Heart right ventricle (tissue), 16 donors: ENCODE measurements at regions not wholly inside any gene's neighbourhood (a gene's known extent, or its start where the extent isn't known, plus 50 kb on each side); places are given as distances from the start of the nearest gene placed in this dataset.

ENCODE experiments used
- ATAC-seq, 8 donors: fragments of 200-7000 bp; cut with Tn5 transposase; one replicate each; pipeline ENCODE4 v1.9.1; 2020; ENCODE audit warnings: mild to moderate bottlenecking in 8 of 8, moderate library complexity in 8 of 8, moderate number of reproducible peaks in 1 of 8
- DNase-seq, 2 donors: peaks; one replicate each; pipeline ENCODE4 v3.0.0-alpha.2; 2020
- H3K27ac ChIP-seq, 10 donors: fragments of 200-600 bp; sonication (generic) in 2 of 10; one replicate each; pipeline versions ENCODE4 v1.5.0 to v1.8.0; 2020 to 2022; ENCODE audit warnings: mild to moderate bottlenecking in 3 of 10
- H3K27me3 ChIP-seq, 7 donors: fragments of 200-600 bp; one replicate each; pipeline ENCODE4 v1.8.0; 2021 to 2022; ENCODE audit warnings: mild to moderate bottlenecking in 2 of 7
- H3K36me3 ChIP-seq, 9 donors: fragments of 200-600 bp; sonication (generic) in 1 of 9; one replicate each; pipeline versions ENCODE4 v1.5.0 to v1.8.0; 2020 to 2022; ENCODE audit warnings: mild to moderate bottlenecking in 2 of 9
- H3K4me1 ChIP-seq, 9 donors: fragments of 200-600 bp; sonication (generic) in 1 of 9; one replicate each; pipeline versions ENCODE4 v1.5.0 to v1.8.0; 2020 to 2022; ENCODE audit warnings: mild to moderate bottlenecking in 4 of 9
- H3K4me3 ChIP-seq, 10 donors: fragments of 200-600 bp; sonication (generic) in 2 of 10; one replicate each; pipeline versions ENCODE4 v1.5.0 to v1.8.0; 2020 to 2022; ENCODE audit warnings: mild to moderate bottlenecking in 7 of 10, moderate library complexity in 2 of 10
- H3K9me3 ChIP-seq, 11 donors: fragments of 200-600 bp in 10 of 11; sonication (generic) in 2 of 11; one replicate each; pipeline versions ENCODE4 v1.5.0 to v1.8.0; 2013 to 2022; ENCODE audit warnings: mild to moderate bottlenecking in 2 of 11, control low read depth in 1 of 11, moderate library complexity in 1 of 11
- CTCF ChIP-seq, 9 donors: fragments of 200-600 bp; sonication (generic) in 2 of 9; IDR thresholded peaks; one replicate each; pipeline versions ENCODE4 v1.5.0 to v1.8.0; 2021 to 2022; ENCODE audit warnings: antibody characterized with exemption in 9 of 9, mild to moderate bottlenecking in 5 of 9, moderate library complexity in 1 of 9
- WGBS, 2 donors: extraction: QIAGEN DNeasy Blood & Tissue Kit; methylation state at CpG; one replicate each; pipeline ENCODE4 v1.1.7; 2013; ENCODE audit warnings: inconsistent platforms in 1 of 2; 5-methylcytosine and 5-hydroxymethylcytosine counted together
- intact Hi-C, 10 donors: fragments of 100-400 bp; cut with DNase I; formaldehyde crosslinking; loops; one replicate each; pipeline versions ENCODE4 v1.11.1 to v1.14.2; 2022
- donor health status: Arrhythmogenic right ventricular cardiomyopathy.
- donor health status: ischemic (EF 13 %, LVEDD 7.1; RV severe dilation, severe dysfunction).
- donor health status: healthy with polysubstance abuse.
- donor health status: DM: no; HTN: yes; CAD: no.
- donor health status: DM: no; HTN: no; CAD: no.
- donor health status: ischemic (EF 25% LVEDD 6.9; RV normal size, moderate dysfunction).
- donor health status: ischemic (EF 25% LVEDD 5.7; RV mildly dilated, moderate dysfunction).
- donor health status: healthy.
- donor health status: DM: yes; HTN: yes; CAD: no.
- donor health status: Ischemic cardiomyopathy.
- donor health status: ischemic (EF 35%, LVEDD 5.7; RV mildly dilated, moderate dysfunction).
- donor health status: nonischemic (EF 11% LVEDD 7.7; RV severe dilation, severe dysfunction).
- donor health status: DM: yes; HTN: yes; CAD: no.
- donor health status: PGD.
- donor health status: ischemic (EF 29% LVEDD 5.4; RV normal size, mild dysfunction).
- donor health status: nonischemic (EF 23%, LVEDD 6.1; RV moderate dilation, normal function).

DNA sequence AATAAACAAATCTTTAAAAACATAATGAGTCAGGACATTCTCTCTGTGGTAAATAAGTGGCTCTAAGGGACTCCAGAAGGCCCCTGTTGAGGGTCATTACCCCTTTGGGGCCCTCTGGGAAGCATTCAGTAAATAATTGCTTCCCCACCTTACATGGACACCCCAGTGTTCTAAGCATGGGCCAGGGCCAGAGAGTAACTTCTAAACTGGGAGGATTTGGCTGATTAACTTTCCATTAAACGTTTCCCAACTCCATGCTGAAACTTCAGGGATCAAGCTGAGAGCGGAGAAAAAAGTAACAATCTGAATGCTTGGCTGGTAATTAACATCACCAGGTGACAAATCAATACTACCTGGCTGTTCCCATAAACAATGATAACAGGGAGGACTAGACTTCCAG lies 783.9 kb upstream of the LRRC4C start:
- Histone ChIP-seq H3K36me3 (no peaks in the 10 kb centered on the region), H3K4me3 (no peak overlapping the region), H3K27me3 (no peaks in the 10 kb centered on the region), H3K9me3 (peaks cover 0 to 4% (median 0%) of the 10 kb centered on the region in 11 donors), H3K27ac (no peak overlapping the region), H3K4me1 (no peaks in the 10 kb centered on the region)
- ATAC-seq (no peak), DNase-seq (no peak)
- TF ChIP-seq CTCF (IDR thresholded peaks at IDR 0.05) = no peak
- 64 to 66% methylated on average over 2 of the region's 2 CpGs for WGBS, 2 donors
- intact Hi-C loops = no loop called here

GRCh38 chr11:42244376-42244775 lies 784.9 kb upstream of the LRRC4C start:
- WGBS, 2 donors = 68 to 84% methylated on average over 1 of the region's 1 CpG
- Histone ChIP-seq H3K27me3 (no peaks in the 10 kb centered on the region), H3K4me3 (no peak overlapping the region), H3K4me1 (no peaks in the 10 kb centered on the region), H3K9me3 (peaks cover 0 to 8% (median 0%) of the 10 kb centered on the region in 11 donors), H3K27ac (no peak overlapping the region), H3K36me3 (no peaks in the 10 kb centered on the region)
- intact Hi-C loops = no loop called here
- TF ChIP-seq CTCF (IDR thresholded peaks at IDR 0.05) = no peak
- ATAC-seq (no peak), DNase-seq (no peak)

DNA sequence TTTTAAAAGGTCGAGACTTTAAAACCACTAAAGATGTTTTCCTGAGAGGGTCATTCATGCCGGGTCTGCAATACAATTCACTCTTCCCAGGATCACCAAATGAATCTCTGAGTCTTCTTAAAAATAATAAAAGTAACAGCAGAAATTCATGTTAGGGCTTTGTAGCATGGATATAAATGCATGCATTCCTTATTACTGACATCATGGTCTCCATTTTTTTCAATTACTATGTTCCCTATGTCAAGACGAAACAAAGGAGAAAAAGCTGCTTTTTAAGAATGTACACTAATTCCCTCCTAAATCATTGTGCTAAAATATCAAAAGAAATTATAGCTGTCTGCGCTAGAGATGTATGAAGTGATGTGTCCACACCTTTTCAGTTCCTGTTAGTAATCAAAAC lies 789.9 kb upstream of the LRRC4C start:
- ATAC-seq (no peak), DNase-seq (no peak)
- Histone ChIP-seq H3K9me3 (peaks cover 0 to 14% (median 0%) of the 10 kb centered on the region in 11 donors), H3K4me1 (no peaks in the 10 kb centered on the region), H3K4me3 (no peak overlapping the region), H3K36me3 (no peaks in the 10 kb centered on the region), H3K27me3 (no peaks in the 10 kb centered on the region), H3K27ac (no peak overlapping the region)
- 57 to 64% methylated on average over 4 of the region's 4 CpGs for WGBS, 2 donors
- no peak for TF ChIP-seq CTCF (IDR thresholded peaks at IDR 0.05)
- intact Hi-C loops = no loop called here

DNA sequence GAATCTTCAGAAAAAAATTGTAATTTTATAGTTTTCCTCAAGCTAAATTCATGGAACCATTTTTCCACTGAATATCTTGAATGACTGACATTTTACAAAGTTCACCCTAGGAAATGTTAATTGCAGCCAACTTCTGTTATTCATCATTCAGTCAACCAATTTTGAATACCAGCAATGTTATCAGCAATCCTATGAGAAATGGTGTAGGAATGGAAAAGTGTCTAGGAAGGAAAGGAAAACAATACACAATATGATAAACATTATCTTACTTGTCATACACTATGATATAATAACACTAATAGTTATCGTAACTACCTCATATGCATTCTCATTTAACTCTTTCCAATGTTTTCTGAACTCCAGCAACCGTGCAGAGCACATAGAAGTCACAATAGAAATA lies 790.5 kb upstream of the LRRC4C start:
- Histone ChIP-seq H3K36me3 (no peaks in the 10 kb centered on the region), H3K4me1 (no peaks in the 10 kb centered on the region), H3K4me3 (no peak overlapping the region), H3K9me3 (peaks cover 0 to 18% (median 0%) of the 10 kb centered on the region in 11 donors), H3K27me3 (no peaks in the 10 kb centered on the region), H3K27ac (no peak overlapping the region)
- DNase-seq = no peak
- 32 to 48% methylated on average over 2 of the region's 2 CpGs for WGBS, 2 donors
- no peak for TF ChIP-seq CTCF (IDR thresholded peaks at IDR 0.05)
- ATAC-seq = no peak
- intact Hi-C loops = loop anchor here in 1 of 10 donors (10.0 kb wide), 1 partner anchor 65 kb away; no protein-coding TSS in a partner anchor
